ENCODE measurements at regions not wholly inside any gene's neighbourhood (a gene's known extent, or its start where the extent isn't known, plus 50 kb on each side); places are given as distances from the start of the nearest gene placed in this dataset.

DNA sequence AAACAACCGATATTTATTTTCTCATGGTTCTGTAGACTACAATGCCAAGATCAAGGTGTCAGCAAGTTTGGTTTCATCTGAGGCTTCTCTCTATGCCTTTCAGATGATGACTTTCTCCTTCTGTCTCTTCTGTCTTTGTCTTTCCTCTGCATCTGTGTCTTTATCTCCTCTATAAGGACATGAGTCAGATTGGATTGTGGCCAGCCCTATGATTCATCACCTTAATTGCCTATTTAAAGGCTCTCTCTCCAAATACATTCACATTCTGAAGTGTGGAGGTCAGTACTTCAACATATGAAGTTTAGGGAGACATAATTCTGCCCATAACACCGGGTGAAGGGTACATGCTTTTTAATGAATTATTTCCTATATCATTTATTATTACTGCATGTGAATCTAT is 71.2 kb upstream of the CNTNAP5 start:
- no peaks in the 10 kb centered on the region for H3K9me2 ChIP-seq
- H3K9ac ChIP-seq: no peak overlapping the region
- H2AFZ ChIP-seq (ENCODE audit: low read depth): no peak overlapping the region
- H3K9me3 ChIP-seq: no peaks in the 10 kb centered on the region
- 18% methylated on average over 2 of the region's 2 CpGs for whole genome bisulfite sequencing (ENCODE audit: low lambda C conversion rate)
- H3K27ac ChIP-seq (ENCODE audit: low read depth in 2 of 2, low read length in 1 of 2): no peak overlapping the region
- DNase-seq: no peak
- H3K79me2 ChIP-seq (ENCODE audit: insufficient read depth): no peaks in the 10 kb centered on the region
- no peaks in the 10 kb centered on the region for H4K20me1 ChIP-seq (ENCODE audit: insufficient read depth)
- TF ChIP-seq POLR2AphosphoS5 (IDR thresholded peaks at IDR 0.05; ENCODE audit: low read depth, low read length) (no peak), RCOR1 (IDR thresholded peaks at IDR 0.05; ENCODE audit: low read length) (no peak), GATA2 (CRISPR knock-in tag; IDR thresholded peaks at IDR 0.05) (no peak), RFX5 (IDR thresholded peaks at IDR 0.05; ENCODE audit: low read length) (no peak), RAD21 (IDR thresholded peaks at IDR 0.05; ENCODE audit: low read length) (no peak), MEF2A (IDR thresholded peaks at IDR 0.05; ENCODE audit: borderline replicate concordance, low read depth) (no peak), TCF12 (IDR thresholded peaks at IDR 0.05) (no peak), TEAD4 (IDR thresholded peaks at IDR 0.05; ENCODE audit: borderline replicate concordance, insufficient read depth) (no peak), ELF1 (IDR thresholded peaks at IDR 0.05) (no peak), MXI1 (IDR thresholded peaks at IDR 0.05; ENCODE audit: low read depth, low read length) (no peak), FOSL2 (IDR thresholded peaks at IDR 0.05; ENCODE audit: borderline replicate concordance, low read depth) (no peak), NFIC (IDR thresholded peaks at IDR 0.05; ENCODE audit: borderline replicate concordance) (no peak), SMC3 (IDR thresholded peaks at IDR 0.05; ENCODE audit: low read depth, low read length) (no peak), EZH2phosphoT487 (IDR thresholded peaks at IDR 0.05; ENCODE audit: borderline replicate concordance, low read depth) (no peak)
- TF ChIP-seq, protein P1, sequence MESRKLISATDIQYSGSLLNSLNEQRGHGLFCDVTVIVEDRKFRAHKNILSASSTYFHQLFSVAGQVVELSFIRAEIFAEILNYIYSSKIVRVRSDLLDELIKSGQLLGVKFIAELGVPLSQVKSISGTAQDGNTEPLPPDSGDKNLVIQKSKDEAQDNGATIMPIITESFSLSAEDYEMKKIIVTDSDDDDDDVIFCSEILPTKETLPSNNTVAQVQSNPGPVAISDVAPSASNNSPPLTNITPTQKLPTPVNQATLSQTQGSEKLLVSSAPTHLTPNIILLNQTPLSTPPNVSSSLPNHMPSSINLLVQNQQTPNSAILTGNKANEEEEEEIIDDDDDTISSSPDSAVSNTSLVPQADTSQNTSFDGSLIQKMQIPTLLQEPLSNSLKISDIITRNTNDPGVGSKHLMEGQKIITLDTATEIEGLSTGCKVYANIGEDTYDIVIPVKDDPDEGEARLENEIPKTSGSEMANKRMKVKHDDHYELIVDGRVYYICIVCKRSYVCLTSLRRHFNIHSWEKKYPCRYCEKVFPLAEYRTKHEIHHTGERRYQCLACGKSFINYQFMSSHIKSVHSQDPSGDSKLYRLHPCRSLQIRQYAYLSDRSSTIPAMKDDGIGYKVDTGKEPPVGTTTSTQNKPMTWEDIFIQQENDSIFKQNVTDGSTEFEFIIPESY (IDR thresholded peaks at IDR 0.05; ENCODE audit: borderline replicate concordance, low read depth): no peak
- TF ChIP-seq, protein P2, sequence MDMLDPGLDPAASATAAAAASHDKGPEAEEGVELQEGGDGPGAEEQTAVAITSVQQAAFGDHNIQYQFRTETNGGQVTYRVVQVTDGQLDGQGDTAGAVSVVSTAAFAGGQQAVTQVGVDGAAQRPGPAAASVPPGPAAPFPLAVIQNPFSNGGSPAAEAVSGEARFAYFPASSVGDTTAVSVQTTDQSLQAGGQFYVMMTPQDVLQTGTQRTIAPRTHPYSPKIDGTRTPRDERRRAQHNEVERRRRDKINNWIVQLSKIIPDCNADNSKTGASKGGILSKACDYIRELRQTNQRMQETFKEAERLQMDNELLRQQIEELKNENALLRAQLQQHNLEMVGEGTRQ (IDR thresholded peaks at IDR 0.05; ENCODE audit: borderline replicate concordance, low read depth, low read length): no peak
- TF ChIP-seq, protein P3, sequence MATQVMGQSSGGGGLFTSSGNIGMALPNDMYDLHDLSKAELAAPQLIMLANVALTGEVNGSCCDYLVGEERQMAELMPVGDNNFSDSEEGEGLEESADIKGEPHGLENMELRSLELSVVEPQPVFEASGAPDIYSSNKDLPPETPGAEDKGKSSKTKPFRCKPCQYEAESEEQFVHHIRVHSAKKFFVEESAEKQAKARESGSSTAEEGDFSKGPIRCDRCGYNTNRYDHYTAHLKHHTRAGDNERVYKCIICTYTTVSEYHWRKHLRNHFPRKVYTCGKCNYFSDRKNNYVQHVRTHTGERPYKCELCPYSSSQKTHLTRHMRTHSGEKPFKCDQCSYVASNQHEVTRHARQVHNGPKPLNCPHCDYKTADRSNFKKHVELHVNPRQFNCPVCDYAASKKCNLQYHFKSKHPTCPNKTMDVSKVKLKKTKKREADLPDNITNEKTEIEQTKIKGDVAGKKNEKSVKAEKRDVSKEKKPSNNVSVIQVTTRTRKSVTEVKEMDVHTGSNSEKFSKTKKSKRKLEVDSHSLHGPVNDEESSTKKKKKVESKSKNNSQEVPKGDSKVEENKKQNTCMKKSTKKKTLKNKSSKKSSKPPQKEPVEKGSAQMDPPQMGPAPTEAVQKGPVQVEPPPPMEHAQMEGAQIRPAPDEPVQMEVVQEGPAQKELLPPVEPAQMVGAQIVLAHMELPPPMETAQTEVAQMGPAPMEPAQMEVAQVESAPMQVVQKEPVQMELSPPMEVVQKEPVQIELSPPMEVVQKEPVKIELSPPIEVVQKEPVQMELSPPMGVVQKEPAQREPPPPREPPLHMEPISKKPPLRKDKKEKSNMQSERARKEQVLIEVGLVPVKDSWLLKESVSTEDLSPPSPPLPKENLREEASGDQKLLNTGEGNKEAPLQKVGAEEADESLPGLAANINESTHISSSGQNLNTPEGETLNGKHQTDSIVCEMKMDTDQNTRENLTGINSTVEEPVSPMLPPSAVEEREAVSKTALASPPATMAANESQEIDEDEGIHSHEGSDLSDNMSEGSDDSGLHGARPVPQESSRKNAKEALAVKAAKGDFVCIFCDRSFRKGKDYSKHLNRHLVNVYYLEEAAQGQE (IDR thresholded peaks at IDR 0.05; ENCODE audit: low read depth, low read length): no peak
- TF ChIP-seq, protein P4, sequence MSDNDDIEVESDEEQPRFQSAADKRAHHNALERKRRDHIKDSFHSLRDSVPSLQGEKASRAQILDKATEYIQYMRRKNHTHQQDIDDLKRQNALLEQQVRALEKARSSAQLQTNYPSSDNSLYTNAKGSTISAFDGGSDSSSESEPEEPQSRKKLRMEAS (IDR thresholded peaks at IDR 0.05; ENCODE audit: low read depth): no peak
- TF ChIP-seq, protein P5, sequence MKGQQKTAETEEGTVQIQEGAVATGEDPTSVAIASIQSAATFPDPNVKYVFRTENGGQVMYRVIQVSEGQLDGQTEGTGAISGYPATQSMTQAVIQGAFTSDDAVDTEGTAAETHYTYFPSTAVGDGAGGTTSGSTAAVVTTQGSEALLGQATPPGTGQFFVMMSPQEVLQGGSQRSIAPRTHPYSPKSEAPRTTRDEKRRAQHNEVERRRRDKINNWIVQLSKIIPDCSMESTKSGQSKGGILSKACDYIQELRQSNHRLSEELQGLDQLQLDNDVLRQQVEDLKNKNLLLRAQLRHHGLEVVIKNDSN (IDR thresholded peaks at IDR 0.05; ENCODE audit: borderline replicate concordance, low read depth): no peak
- CTCF ChIA-PET: no interaction called here
- no peak overlapping the region for H3K4me3 ChIP-seq (ENCODE audit: low read depth in 2 of 2, low read length in 1 of 2)
- H3K4me1 ChIP-seq (ENCODE audit: control insufficient read depth in 1 of 2, insufficient read depth in 2 of 2, low read depth in 1 of 2, low read length in 1 of 2): no peaks in the 10 kb centered on the region
- no peak overlapping the region for H3K4me2 ChIP-seq
- H3K27me3 ChIP-seq (ENCODE audit: insufficient read depth): no peaks in the 10 kb centered on the region
- no peaks in the 10 kb centered on the region for H3K36me3 ChIP-seq (replicated peaks in 1 of 2; ENCODE audit: control insufficient read depth in 1 of 2, insufficient read depth in 2 of 2, low read length in 1 of 2)
- POLR2A ChIA-PET: no interaction called here
- H3F3A ChIP-seq (replicated peaks; ENCODE audit: insufficient read depth): no peaks in the 10 kb centered on the region

Measured in SK-N-SH (cell line).